Transverse colon (tissue), 4 donors: ENCODE measurements at regions not wholly inside any gene's neighbourhood (a gene's known extent, or its start where the extent isn't known, plus 50 kb on each side); places are given as distances from the start of the nearest gene placed in this dataset.

Experiments
- DNase-seq: peaks from one replicate; pipeline ENCODE4 v3.0.0-alpha.2; 2019
- H3K27ac ChIP-seq, 4 donors: fragments of 200-600 bp; sonication (generic); 2 replicates each; pipeline ENCODE4 v1.5.1; 2016 to 2018; ENCODE audit warnings: inconsistent platforms in 4 of 4
- H3K27me3 ChIP-seq: fragments of 200-600 bp; sonication (generic); 2 replicates; pipeline ENCODE4 v1.5.1; 2017; ENCODE audit warnings: inconsistent platforms
- H3K36me3 ChIP-seq, 4 donors: fragments of 200-600 bp; sonication (generic); 2 replicates each; pipeline ENCODE4 v1.5.1; 2017 to 2019; ENCODE audit warnings: inconsistent platforms in 4 of 4
- H3K4me1 ChIP-seq, 4 donors: fragments of 200-600 bp; sonication (generic); 2 replicates each; pipeline ENCODE4 v1.5.1; 2017 to 2020; ENCODE audit warnings: inconsistent platforms in 4 of 4
- H3K4me3 ChIP-seq, 4 donors: fragments of 200-600 bp; sonication (generic); 1 replicate in 1 of 4; 2 replicates in 3 of 4; pipeline versions ENCODE4 v1.5.1 to v1.6.1; 2017 to 2019; ENCODE audit warnings: inconsistent platforms in 4 of 4
- H3K9me3 ChIP-seq, 2 donors: fragments of 200-600 bp; sonication (generic); 2 replicates each; pipeline ENCODE4 v1.5.1; 2017 to 2019; ENCODE audit warnings: inconsistent platforms in 2 of 2
- EP300 ChIP-seq: sonication (generic); formaldehyde crosslinking; IDR thresholded peaks from one replicate; pipeline ENCODE4 v1.6.1; 2017; ENCODE audit warnings: antibody characterized with exemption, low read depth
- POLR2A ChIP-seq: fragments of 450-650 bp; IDR thresholded peaks from one replicate; pipeline ENCODE4 v1.6.1; 2016; ENCODE audit warnings: antibody characterized with exemption, mild to moderate bottlenecking, moderate library complexity
- POLR2AphosphoS5 ChIP-seq, 3 donors: sonication (generic); formaldehyde crosslinking; IDR thresholded peaks; one replicate each; pipeline ENCODE4 v1.6.1; 2016; ENCODE audit warnings: antibody characterized with exemption in 3 of 3
- WGBS, 2 donors: methylation state at CpG; one replicate each; pipeline ENCODE4 v1.1.5; 2018; ENCODE audit warnings: low coverage in 1 of 2; 5-methylcytosine and 5-hydroxymethylcytosine counted together
- in situ Hi-C, 4 donors: fragments of 200-750 bp; cut with MboI; loops; one replicate each; pipeline versions ENCODE4 v1.15.0 to v1.15.1; 2017; ENCODE audit warnings: low sequenced_read_pairs in 3 of 4, low pct_ligation_motif_present in 1 of 4, low pct_unique_long_range_greater_than_20kb in 1 of 4
- intact Hi-C: fragments of 100-400 bp; cut with DNase I; formaldehyde crosslinking; loops from one replicate; pipeline ENCODE4 v1.15.1; 2023; ENCODE audit warnings: low total_unique reads
- TF ChIP-seq, protein P1 (sequence below), 5 experiments: fragments of 200-600 bp in 3 of 5; fragments of 450-650 bp in 2 of 5; sonication (generic) in 3 of 5; IDR thresholded peaks; 1 replicate in 2 of 5; 2 replicates in 3 of 5; pipeline ENCODE4 v1.5.1; 2016 to 2017; ENCODE audit warnings: antibody characterized with exemption in 5 of 5, inconsistent platforms in 3 of 5, mild to moderate bottlenecking in 2 of 5, moderate library complexity in 1 of 5

DNA sequence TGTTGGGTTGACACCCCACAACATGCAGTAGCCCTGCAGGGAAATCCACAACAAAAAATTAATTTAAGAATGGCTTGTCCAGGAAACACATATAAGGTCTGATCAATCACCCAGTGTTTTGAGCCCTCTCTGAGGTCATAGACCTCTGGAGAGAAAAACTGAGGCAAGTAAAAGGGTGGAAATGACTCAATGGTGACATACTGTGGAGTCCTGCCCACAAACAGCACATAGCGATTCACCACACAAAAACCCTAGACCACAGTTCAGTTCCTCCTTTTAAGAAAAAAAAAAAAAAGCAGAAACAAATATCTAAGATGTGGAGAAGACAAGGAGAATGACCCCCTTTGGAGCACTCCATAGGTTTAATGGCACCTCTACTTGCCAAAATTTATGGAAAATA, 2691.0 kb downstream of the PCDH7 start:
- Histone ChIP-seq H3K27ac (no peak overlapping the region), H3K9me3 (peaks cover 0 to 1% of the 10 kb centered on the region in 2 donors), H3K4me3 (no peak overlapping the region), H3K36me3 (no peaks in the 10 kb centered on the region), H3K27me3 (no peaks in the 10 kb centered on the region), H3K4me1 (no peaks in the 10 kb centered on the region)
- in situ Hi-C loops (no loop called here), intact Hi-C loops (loop anchor here (10.0 kb wide), 1 partner anchor 654 kb away; no protein-coding TSS in a partner anchor)
- no peak for TF ChIP-seq POLR2A
- TF ChIP-seq, protein P1, sequence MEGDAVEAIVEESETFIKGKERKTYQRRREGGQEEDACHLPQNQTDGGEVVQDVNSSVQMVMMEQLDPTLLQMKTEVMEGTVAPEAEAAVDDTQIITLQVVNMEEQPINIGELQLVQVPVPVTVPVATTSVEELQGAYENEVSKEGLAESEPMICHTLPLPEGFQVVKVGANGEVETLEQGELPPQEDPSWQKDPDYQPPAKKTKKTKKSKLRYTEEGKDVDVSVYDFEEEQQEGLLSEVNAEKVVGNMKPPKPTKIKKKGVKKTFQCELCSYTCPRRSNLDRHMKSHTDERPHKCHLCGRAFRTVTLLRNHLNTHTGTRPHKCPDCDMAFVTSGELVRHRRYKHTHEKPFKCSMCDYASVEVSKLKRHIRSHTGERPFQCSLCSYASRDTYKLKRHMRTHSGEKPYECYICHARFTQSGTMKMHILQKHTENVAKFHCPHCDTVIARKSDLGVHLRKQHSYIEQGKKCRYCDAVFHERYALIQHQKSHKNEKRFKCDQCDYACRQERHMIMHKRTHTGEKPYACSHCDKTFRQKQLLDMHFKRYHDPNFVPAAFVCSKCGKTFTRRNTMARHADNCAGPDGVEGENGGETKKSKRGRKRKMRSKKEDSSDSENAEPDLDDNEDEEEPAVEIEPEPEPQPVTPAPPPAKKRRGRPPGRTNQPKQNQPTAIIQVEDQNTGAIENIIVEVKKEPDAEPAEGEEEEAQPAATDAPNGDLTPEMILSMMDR (IDR thresholded peaks at IDR 0.05): no peak
- no peak for TF ChIP-seq POLR2AphosphoS5 (IDR thresholded peaks at IDR 0.05)
- no peak for TF ChIP-seq EP300
- 70 to 92% methylated on average over 1 of the region's 1 CpG for WGBS, 2 donors
- DNase-seq: no peak

DNA sequence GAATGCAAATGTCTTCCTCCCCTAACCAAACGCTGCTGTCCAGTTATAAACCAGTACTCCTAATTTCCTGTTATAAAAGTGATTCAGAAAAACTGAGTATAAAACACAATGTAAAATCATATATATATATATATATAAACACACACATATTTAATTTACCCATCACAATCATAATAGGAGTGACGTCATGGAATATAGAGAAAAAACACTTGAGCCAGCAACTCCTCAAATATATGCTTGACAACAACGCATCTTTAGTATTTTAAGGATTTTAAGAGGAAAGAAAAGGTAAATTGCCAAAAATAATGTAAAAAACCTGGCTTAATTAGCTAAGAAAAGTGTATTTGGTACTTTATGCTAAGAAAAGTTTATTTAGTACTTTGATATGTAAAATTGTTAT, 2701.7 kb downstream of the PCDH7 start:
- 80 to 81% methylated on average over 3 of the region's 3 CpGs for WGBS, 2 donors
- intact Hi-C loops (no loop called here), in situ Hi-C loops (no loop called here)

DNA sequence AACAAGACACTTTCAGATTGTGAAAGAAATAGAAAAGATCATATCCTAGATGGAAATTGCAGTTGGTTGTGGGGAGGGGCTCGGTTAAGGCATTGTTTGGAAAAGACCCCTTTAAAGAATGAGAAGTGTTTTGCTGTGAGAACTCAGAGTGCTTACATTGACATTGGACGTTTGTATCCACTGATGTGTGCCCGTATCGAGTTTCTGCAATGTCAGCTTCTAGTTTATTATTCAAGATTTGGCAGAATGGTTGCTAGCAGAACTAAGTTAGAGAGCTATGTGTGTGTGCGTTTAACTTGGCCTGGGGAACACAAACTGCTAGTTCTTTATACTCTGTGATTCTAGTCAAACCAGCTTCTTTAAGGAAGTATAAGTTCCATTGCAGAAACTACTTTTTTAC, 2702.5 kb downstream of the PCDH7 start:
- TF ChIP-seq EP300 (no peak), POLR2A (no peak), POLR2AphosphoS5 (IDR thresholded peaks at IDR 0.05) (no peak)
- TF ChIP-seq, protein P1 (IDR thresholded peaks at IDR 0.05): no peak
- in situ Hi-C loops: no loop called here
- Histone ChIP-seq H3K36me3 (no peaks in the 10 kb centered on the region), H3K27me3 (no peaks in the 10 kb centered on the region), H3K27ac (no peak overlapping the region), H3K4me1 (no peaks in the 10 kb centered on the region), H3K9me3 (no peaks in the 10 kb centered on the region), H3K4me3 (no peak overlapping the region)
- DNase-seq: no peak
- WGBS, 2 donors: 43 to 54% methylated on average over 5 of the region's 5 CpGs
- intact Hi-C loops: no loop called here

More for the DNA sequence above, 2701.7 kb downstream of the PCDH7 start:
- DNase-seq: no peak
- Histone ChIP-seq H3K27me3 (no peaks in the 10 kb centered on the region), H3K4me3 (no peak overlapping the region), H3K36me3 (no peaks in the 10 kb centered on the region), H3K9me3 (no peaks in the 10 kb centered on the region), H3K27ac (no peak overlapping the region), H3K4me1 (no peaks in the 10 kb centered on the region)
- TF ChIP-seq POLR2A (no peak), POLR2AphosphoS5 (IDR thresholded peaks at IDR 0.05) (no peak), EP300 (no peak)
- TF ChIP-seq, protein P1 (IDR thresholded peaks at IDR 0.05): no peak

DNA sequence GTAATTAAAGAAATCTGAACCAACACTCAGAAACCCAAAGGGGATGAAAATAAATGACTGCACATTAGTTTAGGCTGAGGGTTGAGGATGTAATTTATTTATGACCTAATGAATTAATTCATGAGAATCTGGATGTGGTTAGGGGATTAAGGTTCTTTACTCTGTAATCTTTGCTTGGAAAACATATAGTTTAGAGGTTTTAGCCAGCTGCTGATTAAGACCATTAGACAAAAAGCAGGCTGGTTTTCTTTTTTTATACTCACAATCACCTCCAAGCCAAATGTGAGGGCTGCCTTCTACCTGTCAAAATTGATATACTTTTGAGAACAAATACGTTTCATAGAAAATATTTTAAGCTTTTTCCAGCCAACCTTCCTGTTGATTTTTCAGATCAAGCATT, 2705.8 kb downstream of the PCDH7 start:
- Histone ChIP-seq H3K27ac (no peak overlapping the region), H3K9me3 (no peaks in the 10 kb centered on the region), H3K27me3 (no peaks in the 10 kb centered on the region), H3K4me3 (no peak overlapping the region), H3K36me3 (no peaks in the 10 kb centered on the region), H3K4me1 (no peaks in the 10 kb centered on the region)
- 35 to 36% methylated on average over 1 of the region's 1 CpG for whole genome bisulfite sequencing, 2 donors
- intact Hi-C loops (no loop called here), in situ Hi-C loops (no loop called here)
- no peak for DNase-seq
- TF ChIP-seq EP300: no peak
- TF ChIP-seq POLR2AphosphoS5 (IDR thresholded peaks at IDR 0.05): no peak
- no peak for TF ChIP-seq POLR2A
- TF ChIP-seq, protein P1 (IDR thresholded peaks at IDR 0.05): no peak
